ENCODE measurements at regions not wholly inside any gene's neighbourhood (a gene's known extent, or its start where the extent isn't known, plus 50 kb on each side); places are given as distances from the start of the nearest gene placed in this dataset.

- Histone ChIP-seq H3K9me3 (ENCODE audit: control insufficient read depth in 4 of 4, insufficient read depth in 3 of 4, low read length in 3 of 4) (no peaks in the 10 kb centered on the region), H3K9ac (ENCODE audit: insufficient read depth in 1 of 2, low read length in 2 of 2) (no peak overlapping the region), H3K27ac (ENCODE audit: low read depth in 1 of 2, low read length in 1 of 2) (no peak overlapping the region)
Measured at GRCh38 chr3:162161595-162161994, 665.0 kb downstream of the OTOL1 start.

GRCh38 chr3:162165346-162165745, 668.7 kb downstream of the OTOL1 start:
- TF ChIP-seq CTCF (IDR thresholded peaks at IDR 0.05; ENCODE audit: control extremely low read depth, extremely low read depth) = no peak
- no peak overlapping the region for H3K27ac ChIP-seq (ENCODE audit: low read depth in 1 of 2, low read length in 1 of 2)
- H3K27me3 ChIP-seq (ENCODE audit: control insufficient read depth in 3 of 3, insufficient read depth in 3 of 3, low read length in 2 of 3) = no peaks in the 10 kb centered on the region
- H3K4me3 ChIP-seq = no peak overlapping the region
- peak overlapping the region in 1 of 2 donors; percentile 18 for H3K9ac ChIP-seq (ENCODE audit: insufficient read depth in 1 of 2, low read length in 2 of 2)
- ATAC-seq (ENCODE audit: insufficient read depth, low FRiP score) (no peak), DNase-seq (no peak)
- H3K9me3 ChIP-seq (ENCODE audit: control insufficient read depth in 4 of 4, insufficient read depth in 3 of 4, low read length in 3 of 4) = no peaks in the 10 kb centered on the region
- H3K4me1 ChIP-seq (ENCODE audit: control insufficient read depth in 5 of 5, insufficient read depth in 5 of 5, low read length in 5 of 5) = no peaks in the 10 kb centered on the region
- no peaks in the 10 kb centered on the region for H3K36me3 ChIP-seq (ENCODE audit: control insufficient read depth in 4 of 4, insufficient read depth in 4 of 4, low read length in 4 of 4)

More at GRCh38 chr3:162161595-162161994, 665.0 kb downstream of the OTOL1 start:
- TF ChIP-seq CTCF (IDR thresholded peaks at IDR 0.05; ENCODE audit: control extremely low read depth, extremely low read depth) = no peak
- Histone ChIP-seq H3K27me3 (ENCODE audit: control insufficient read depth in 3 of 3, insufficient read depth in 3 of 3, low read length in 2 of 3) (no peaks in the 10 kb centered on the region), H3K4me3 (no peak overlapping the region), H3K36me3 (ENCODE audit: control insufficient read depth in 4 of 4, insufficient read depth in 4 of 4, low read length in 4 of 4) (no peaks in the 10 kb centered on the region), H3K4me1 (ENCODE audit: control insufficient read depth in 5 of 5, insufficient read depth in 5 of 5, low read length in 5 of 5) (no peaks in the 10 kb centered on the region)
- no peak for DNase-seq
- no peak for ATAC-seq (ENCODE audit: insufficient read depth, low FRiP score)

DNA sequence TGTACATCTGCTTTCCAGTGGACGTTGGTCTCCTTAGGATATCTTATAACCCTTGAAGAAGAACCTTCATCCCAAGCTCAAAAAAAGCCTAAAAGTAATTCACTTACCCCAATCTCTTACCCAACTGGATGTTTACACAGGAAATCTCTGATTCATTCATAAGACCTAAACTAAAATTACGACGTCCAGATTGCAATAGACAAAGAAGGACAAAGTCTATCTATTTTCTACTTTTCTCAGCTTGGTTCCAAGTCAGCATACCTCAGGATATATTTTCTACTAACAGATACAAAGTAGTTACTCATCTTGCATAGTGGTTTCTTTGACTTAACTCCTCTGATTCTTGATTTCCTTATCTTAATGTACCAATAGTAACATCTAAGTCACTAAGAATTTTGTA, 669.9 kb downstream of the OTOL1 start:
- no peak overlapping the region for H3K27ac ChIP-seq (ENCODE audit: low read depth in 1 of 2, low read length in 1 of 2)
- WGBS, 2 donors = 77 to 79% methylated on average over 3 of the region's 3 CpGs
- TF ChIP-seq CTCF (IDR thresholded peaks at IDR 0.05; ENCODE audit: control extremely low read depth, extremely low read depth) = no peak

DNA sequence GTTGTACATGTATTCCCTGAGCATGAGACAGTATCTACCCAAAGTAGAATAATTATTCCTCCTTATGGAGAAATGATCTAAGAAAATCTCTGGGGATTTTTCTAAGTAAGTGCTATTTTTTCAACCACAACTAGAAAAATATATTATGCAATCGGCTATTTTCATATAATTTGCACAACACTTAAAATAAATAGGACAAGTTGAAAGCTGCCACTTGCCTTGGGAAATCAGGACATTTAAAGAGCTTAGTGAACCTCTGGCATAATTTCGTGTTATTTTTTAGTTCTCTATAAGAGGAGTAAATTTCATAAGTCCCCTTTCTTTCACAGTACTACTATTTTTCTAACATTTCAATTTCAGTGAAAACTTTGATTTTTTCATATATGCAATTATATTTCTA, 672.1 kb downstream of the OTOL1 start:
- H3K27ac ChIP-seq (ENCODE audit: low read depth in 1 of 2, low read length in 1 of 2) = no peak overlapping the region
- TF ChIP-seq CTCF (IDR thresholded peaks at IDR 0.05; ENCODE audit: control extremely low read depth, extremely low read depth) = no peak
- H3K4me3 ChIP-seq = no peak overlapping the region
- H3K9ac ChIP-seq (ENCODE audit: insufficient read depth in 1 of 2, low read length in 2 of 2) = no peak overlapping the region
- peaks cover 0 to 6% (median 2%) of the 10 kb centered on the region in 4 donors for H3K9me3 ChIP-seq (ENCODE audit: control insufficient read depth in 4 of 4, insufficient read depth in 3 of 4, low read length in 3 of 4)
- no peaks in the 10 kb centered on the region for H3K36me3 ChIP-seq (ENCODE audit: control insufficient read depth in 4 of 4, insufficient read depth in 4 of 4, low read length in 4 of 4)
- no peaks in the 10 kb centered on the region for H3K27me3 ChIP-seq (ENCODE audit: control insufficient read depth in 3 of 3, insufficient read depth in 3 of 3, low read length in 2 of 3)
- no peaks in the 10 kb centered on the region for H3K4me1 ChIP-seq (ENCODE audit: control insufficient read depth in 5 of 5, insufficient read depth in 5 of 5, low read length in 5 of 5)
- DNase-seq (no peak), ATAC-seq (ENCODE audit: insufficient read depth, low FRiP score) (no peak)
- WGBS, 2 donors = 65 to 69% methylated on average over 2 of the region's 2 CpGs

More for the DNA sequence above, 669.9 kb downstream of the OTOL1 start:
- H3K4me1 ChIP-seq (ENCODE audit: control insufficient read depth in 5 of 5, insufficient read depth in 5 of 5, low read length in 5 of 5) = no peaks in the 10 kb centered on the region
- no peaks in the 10 kb centered on the region for H3K36me3 ChIP-seq (ENCODE audit: control insufficient read depth in 4 of 4, insufficient read depth in 4 of 4, low read length in 4 of 4)
- H3K27me3 ChIP-seq (ENCODE audit: control insufficient read depth in 3 of 3, insufficient read depth in 3 of 3, low read length in 2 of 3) = no peaks in the 10 kb centered on the region
- no peak for DNase-seq
- H3K4me3 ChIP-seq = no peak overlapping the region
- ATAC-seq (ENCODE audit: insufficient read depth, low FRiP score) = no peak
- H3K9ac ChIP-seq (ENCODE audit: insufficient read depth in 1 of 2, low read length in 2 of 2) = no peak overlapping the region
- peaks cover 0 to 3% (median 0%) of the 10 kb centered on the region in 4 donors for H3K9me3 ChIP-seq (ENCODE audit: control insufficient read depth in 4 of 4, insufficient read depth in 3 of 4, low read length in 3 of 4)
